ENCODE measurements at regions not wholly inside any gene's neighbourhood (a gene's known extent, or its start where the extent isn't known, plus 50 kb on each side); places are given as distances from the start of the nearest gene placed in this dataset.

DNA sequence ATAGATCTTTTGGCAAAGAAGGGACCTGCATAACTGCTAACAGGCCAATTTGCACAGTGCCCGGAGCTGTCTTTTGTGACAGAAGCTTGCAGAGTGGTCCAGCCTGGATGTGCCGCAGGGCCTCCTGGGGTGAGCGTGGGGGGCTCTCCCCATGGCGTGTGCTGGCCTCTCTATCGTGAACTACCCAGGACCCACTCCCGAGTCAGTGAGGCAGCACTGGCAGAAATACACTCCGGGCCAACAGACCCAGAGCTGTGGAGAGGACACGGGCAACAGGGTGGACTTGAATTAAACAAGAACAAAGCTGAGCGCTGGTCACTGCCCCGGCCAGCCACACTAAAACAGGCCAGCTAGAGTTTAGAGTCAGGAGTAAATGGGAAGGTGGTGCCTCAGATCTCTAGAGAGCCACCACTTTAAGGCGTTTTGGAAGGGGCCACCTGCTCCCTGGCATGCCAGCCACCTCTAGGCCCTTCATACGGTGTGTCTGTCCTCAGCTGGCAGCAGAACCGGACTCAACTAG, 152.1 kb downstream of the KLF13 start:
- Histone ChIP-seq H3K36me3 (no peaks in the 10 kb centered on the region), H3K9me3 (no peaks in the 10 kb centered on the region), H3K27me3 (no peaks in the 10 kb centered on the region), H3K4me3 (no peak overlapping the region)
- no peak for DNase-seq

DNA sequence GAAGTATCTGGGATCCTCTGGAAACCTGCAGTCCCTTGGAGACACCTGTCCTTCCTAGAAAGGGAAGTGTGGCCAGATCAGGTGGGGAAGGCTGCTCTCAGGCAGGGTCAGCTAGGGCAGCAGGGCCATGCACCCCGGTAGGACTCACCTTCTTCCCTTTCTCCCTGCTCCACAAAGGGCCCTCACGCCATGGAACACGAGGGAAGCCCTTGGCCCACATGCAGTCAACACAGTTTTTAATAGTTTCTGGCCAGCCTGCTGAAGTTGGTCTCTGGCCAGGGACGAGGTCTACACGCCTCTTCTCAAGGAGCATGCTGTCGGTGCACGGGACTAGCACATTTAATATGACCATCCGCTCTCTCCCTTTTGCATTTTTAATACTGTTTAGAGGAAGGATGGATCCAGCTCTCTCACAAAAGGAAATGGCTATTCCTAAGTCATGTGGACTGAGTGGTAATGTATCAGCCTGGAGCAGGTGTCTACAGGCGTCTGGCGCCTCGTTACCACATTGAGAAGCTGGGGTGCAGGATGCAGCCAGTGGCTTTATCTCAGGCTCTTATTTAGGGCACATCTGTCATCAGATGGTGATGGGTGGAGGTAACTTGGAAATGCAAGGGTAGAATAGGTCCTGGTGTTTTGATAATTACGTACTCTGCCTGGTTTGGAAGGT, 153.9 kb downstream of the KLF13 start:
- DNase-seq: no peak
- Histone ChIP-seq H3K27me3 (no peaks in the 10 kb centered on the region), H3K9me3 (no peaks in the 10 kb centered on the region), H3K36me3 (no peaks in the 10 kb centered on the region), H3K4me3 (no peak overlapping the region)

DNA sequence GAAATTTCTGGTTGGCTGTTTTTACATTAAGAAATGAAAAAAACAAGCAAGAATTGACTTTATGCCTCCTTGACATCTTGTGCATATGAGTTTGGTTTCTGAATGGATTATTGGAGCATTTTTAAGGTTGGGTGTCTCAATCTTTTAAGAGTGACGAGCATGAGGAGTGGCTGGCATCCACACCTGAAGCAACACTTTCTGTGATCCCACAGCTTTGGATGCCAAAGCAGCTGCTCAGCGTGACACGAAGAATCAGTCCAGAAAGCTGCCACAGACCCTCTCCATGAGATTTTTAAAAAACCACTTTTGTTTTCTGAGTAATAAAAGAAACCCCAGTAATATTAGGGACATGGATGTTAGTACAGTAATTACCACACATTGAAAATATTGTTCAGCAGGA, 154.5 kb downstream of the KLF13 start:
- Histone ChIP-seq H3K9me3 (no peaks in the 10 kb centered on the region), H3K36me3 (no peaks in the 10 kb centered on the region), H3K27me3 (no peaks in the 10 kb centered on the region), H3K4me3 (no peak overlapping the region)
- no peak for DNase-seq

DNA sequence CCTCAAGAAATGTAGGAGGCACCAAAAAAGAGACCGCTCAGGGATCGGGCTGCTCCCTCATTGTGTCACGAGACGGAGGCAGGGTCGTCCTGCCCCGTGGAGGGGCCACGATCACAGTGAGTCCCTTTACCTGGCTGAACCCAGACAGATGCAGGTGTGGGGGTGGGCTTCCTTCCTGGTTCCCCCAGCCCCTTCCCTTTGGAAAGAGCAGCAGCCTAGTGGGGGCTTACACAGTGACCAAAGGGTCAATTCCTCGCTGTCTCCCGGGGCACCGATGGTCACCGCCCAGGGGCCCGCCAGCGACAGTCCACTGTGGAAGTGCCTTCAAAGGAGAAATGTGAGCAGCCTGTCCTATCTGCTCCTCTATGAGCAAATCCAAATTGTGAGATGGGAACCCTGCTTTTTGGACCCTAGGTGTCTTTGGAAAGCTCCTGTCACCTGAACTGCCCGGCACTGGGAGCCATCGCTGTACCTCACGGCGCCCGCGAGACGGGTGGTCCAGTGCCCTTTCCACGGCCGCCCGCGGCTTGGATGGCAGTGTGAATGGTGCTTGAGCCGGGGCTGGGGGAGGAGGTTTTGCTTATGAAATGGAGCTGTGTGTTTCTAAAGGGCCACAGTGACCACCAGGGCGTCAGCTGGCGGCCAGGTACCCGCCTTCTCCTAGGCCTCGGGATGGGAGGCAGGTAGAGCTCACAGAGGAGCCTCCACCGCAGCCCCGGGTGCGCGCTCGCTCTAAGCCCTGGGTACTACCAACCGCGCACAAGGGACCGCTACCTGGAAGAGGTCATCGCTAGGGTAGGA, 155.7 kb downstream of the KLF13 start:
- no peak overlapping the region for H3K4me3 ChIP-seq
- H3K9me3 ChIP-seq: no peaks in the 10 kb centered on the region
- no peaks in the 10 kb centered on the region for H3K27me3 ChIP-seq
- H3K36me3 ChIP-seq: no peaks in the 10 kb centered on the region
- DNase-seq: no peak

DNA sequence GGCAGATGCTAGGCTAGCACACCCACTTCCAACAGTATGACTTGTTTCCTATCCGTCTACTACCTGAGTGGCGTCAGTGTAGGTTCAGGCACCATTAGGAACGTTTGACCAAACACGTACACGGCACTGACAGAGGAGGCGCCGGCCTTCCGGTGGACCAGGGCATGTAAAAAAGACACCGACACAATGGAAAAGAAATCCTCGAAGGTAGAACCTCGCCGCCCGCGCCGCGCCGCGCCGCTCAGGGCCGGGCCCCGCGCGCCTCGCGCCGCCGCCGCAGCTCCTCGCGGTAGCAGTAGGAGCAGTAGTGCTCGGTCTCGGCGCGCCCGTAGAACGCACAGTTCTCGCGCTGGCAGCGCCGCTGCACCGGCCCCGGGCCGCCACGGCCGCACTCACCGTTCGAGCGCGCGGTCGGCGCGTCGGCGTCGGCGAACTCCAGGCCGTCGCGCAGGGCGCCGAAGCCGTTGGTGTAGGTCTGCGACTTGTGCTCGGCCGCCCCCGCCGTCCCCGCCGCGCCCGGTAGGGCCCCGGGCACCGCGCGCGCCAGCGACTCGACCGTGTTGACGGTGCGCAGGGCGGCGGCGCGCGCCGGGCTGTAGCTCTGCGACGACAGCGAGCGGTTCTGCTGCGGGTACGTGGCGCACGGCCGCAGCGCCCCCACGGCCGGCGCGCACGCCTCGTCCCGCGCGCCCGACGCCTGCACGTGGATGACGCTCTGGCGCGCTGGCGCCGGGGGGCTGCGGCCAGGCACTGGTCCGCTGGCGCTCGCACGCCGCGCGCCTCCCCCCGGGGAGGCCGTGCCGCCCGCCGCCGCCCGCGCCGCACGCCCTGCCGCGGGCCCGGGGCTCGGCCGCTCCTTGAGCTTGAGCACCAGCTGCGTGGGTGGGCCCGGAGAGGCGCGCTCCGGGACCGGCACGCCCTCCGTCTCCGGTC, 156.7 kb downstream of the KLF13 start:
- no peaks in the 10 kb centered on the region for H3K9me3 ChIP-seq
- H3K27me3 ChIP-seq: no peaks in the 10 kb centered on the region
- no peak for DNase-seq
- no peaks in the 10 kb centered on the region for H3K36me3 ChIP-seq
- no peak overlapping the region for H3K4me3 ChIP-seq

DNA sequence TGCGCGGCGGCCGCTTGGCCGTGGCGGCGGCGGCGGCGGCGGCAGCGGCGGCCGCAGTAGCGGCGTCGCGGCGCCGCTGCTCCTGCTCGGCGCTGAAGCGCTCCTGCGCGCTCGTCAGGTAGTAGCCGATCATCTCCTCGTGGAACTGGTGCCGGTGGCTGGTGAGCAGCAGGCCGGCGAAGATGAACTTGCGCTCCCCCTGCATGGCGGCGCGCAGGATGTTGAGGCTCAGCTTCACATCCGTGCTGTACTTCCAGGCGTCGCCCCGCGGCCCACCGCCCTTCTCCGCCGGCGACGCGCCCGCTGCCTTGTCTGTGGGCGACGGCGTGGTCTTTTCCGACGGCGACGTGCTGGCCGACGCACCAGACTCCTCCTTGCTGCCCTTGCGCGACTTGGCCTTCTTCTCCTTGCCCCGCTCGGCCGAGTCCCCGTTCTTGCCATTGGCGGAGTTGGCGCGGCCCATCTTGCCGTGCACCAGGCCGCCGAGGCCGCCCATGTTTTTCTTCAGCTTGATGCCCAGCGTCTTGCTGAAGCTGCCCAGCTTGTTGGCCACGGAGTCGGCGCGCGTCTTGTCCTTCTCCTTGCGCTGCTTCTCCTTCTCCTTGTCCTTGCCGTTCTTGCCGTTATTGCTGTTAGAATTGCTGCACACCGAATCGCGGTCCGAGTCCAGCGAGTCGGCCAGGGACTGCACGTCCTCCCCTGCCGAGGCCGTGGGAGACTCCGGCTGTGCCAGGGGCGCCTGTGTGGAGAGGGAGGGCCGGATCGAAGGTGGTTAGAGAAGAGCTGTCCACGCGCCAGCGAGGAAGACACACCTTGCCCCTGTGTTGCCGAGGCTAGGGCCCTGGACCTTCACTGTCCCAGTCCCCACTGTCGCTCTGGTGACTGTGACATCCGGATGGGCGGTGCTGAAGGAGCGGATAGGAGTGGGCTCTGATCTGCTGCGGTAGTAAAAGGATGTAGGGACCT, 157.6 kb downstream of the KLF13 start:
- Histone ChIP-seq H3K36me3 (no peaks in the 10 kb centered on the region), H3K9me3 (no peaks in the 10 kb centered on the region), H3K27me3 (no peaks in the 10 kb centered on the region), H3K4me3 (no peak overlapping the region)
- DNase-seq: no peak

DNA sequence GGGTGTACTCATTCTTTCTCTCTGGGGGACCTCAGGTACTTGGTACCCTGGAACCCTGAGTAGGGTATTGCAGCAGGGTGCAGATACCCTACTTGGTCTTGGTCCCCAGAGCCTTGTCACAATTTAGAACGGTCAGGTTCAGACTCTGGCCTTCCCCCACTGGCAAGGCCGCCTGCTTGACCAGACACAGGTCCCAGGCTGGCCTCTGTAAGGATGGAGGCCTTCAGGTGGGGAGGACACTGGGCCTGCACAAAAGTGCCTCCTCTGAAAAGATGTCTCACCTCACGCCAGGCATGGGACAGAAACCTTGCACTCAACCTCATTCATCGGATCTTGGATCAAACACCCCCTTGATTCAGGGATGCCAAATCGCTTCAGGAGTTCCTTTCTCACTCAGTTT, 158.4 kb downstream of the KLF13 start:
- no peaks in the 10 kb centered on the region for H3K36me3 ChIP-seq
- H3K9me3 ChIP-seq: no peaks in the 10 kb centered on the region
- no peaks in the 10 kb centered on the region for H3K27me3 ChIP-seq
- no peak overlapping the region for H3K4me3 ChIP-seq
- DNase-seq: no peak

DNA sequence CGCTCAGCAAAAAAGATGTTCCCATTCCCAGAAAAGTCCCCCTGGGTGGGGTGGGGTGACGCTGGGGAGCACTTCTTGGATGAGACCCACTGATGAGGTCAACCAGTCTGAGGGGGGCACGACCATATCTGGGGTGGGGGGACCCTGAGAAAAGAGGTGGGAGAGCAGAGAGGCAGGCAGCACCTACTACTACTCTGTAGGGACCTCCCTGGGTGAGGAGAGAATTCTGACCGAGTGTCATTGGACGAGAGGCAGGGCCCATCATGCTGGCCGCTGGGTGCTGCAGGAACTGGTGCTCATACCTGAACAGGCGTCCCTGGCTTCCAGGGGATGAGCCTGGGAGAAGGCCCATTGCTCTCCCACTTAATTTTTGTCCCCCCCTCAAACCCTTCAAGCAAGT, 158.8 kb downstream of the KLF13 start:
- no peaks in the 10 kb centered on the region for H3K27me3 ChIP-seq
- H3K4me3 ChIP-seq: no peak overlapping the region
- no peak for DNase-seq
- no peaks in the 10 kb centered on the region; the same call in 1 of the 2 replicates for H3K9me3 ChIP-seq
- no peaks in the 10 kb centered on the region for H3K36me3 ChIP-seq

DNA sequence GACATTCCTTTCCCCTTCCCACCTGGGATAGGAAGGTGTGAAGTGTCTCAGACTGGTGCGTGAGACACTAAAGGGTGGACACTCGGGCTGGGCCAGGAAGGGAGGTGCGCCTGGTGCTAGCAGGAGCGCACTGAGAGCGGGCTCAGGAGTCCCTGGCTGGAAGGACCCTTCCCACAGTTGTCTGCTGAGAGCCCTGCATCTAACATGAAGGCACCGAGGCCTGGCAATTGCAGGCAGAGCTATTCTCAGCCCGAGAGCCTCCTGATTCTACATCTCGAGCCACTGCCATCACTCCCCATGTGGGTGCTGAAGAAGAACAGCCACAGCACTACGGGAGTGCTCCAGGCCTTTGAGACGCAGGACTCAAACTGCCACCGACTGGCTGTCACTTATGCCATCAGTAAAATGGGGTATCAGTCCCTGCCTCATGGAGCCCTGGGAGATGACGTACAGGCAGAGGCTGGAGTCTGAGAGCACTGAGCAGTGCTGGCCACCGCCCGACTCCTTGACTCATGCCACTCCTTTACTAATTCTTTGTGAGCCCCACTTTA, 159.4 kb downstream of the KLF13 start:
- no peaks in the 10 kb centered on the region for H3K27me3 ChIP-seq
- no peak overlapping the region for H3K4me3 ChIP-seq
- no peak for DNase-seq
- H3K36me3 ChIP-seq: no peaks in the 10 kb centered on the region
- H3K9me3 ChIP-seq: no peaks in the 10 kb centered on the region; the same call in 1 of the 2 replicates

DNA sequence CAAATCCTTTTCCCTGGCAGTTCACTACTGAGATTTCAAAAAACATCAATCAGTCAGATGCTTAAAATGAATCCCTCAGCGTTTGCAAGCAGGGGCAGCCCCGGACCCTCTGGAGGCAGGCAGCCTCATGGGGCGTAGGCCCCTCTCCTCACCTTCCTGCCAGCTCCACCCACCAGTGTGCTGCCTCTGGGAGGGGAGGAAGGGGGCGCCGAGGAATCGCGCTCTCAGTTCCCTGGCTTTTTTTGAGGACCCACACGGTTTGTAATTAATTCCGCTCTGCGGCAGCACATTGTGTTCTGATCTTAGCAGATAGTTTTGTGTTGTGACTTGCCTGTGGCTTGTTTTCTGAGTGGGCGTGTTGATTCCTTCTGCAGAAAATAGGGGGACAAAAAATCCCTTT, 159.9 kb downstream of the KLF13 start:
- H3K36me3 ChIP-seq: no peaks in the 10 kb centered on the region
- DNase-seq: no peak

DNA sequence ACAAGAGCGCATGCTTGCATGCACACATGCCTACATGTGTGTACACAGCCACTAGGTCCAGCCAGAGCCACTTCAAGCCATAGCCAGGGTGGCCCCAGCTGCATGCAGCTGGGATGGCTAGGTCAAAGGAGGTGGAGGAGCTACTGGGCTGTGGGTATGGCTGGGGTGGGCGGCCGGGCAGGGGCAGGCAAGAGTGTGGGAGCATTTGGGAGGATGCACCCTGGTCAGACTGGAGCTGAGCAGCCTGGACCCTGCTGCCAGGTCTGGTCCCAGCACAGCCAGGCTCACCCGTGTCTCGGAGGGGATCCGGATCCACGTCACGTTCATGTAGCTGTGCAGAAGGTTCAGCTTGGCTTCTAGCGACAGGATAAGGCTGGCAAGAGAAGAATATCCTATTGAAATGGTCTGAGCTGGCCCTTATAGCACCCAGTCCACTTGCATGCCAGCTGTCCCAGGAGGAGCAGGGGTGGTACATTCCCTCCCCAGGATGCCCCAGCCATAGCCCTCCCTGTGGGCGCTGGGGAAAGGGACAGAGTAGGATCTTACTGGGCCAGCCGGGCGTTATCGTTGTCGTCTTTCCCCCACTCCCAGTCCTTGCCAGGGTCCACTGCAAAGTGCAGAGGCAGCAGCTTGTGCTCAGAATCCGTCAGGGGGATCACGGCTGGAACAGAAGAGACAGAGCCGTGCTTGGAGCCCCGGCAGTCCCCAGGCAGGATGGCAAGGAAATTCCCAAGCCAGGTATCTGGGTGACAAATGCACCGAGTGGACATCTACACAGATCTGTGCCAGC, 160.5 kb downstream of the KLF13 start:
- DNase-seq: no peak
- Histone ChIP-seq H3K4me3 (no peak overlapping the region), H3K36me3 (no peaks in the 10 kb centered on the region), H3K9me3 (peaks cover 10% of the 10 kb centered on the region), H3K27me3 (no peaks in the 10 kb centered on the region)

More for the DNA sequence above, 159.9 kb downstream of the KLF13 start:
- H3K27me3 ChIP-seq: no peaks in the 10 kb centered on the region
- peaks cover 4% of the 10 kb centered on the region for H3K9me3 ChIP-seq
- no peak overlapping the region for H3K4me3 ChIP-seq

DNA sequence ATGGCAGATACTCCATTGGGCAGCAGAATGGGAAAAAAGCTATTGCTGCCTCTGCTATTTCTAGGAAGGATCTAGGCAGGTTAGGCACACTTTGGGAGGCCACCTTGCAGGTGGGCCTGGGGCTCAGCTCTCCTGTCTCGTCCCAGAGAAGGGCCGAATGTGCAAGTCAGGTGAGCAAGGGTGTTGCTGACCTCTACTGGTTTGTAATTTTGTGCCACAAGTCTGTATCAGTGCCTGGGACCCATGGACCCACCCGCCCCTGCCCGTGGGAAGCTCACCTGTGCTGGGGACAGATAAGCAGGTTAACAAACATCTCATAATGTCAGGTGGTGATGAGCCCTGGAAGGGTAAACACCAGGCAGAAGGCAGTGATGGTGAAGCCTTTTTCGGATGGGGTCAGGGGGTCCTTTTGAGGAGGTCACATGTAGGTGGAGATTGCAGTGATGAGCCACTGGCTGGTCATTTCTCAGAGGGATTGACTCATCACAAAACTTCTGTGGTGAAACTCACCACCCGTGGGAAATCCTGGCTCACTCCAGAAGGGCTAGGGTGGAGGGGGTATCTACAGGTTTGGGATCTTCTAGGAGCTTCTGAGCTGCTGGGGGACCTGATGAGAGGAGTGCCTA, 161.3 kb downstream of the KLF13 start:
- Histone ChIP-seq H3K9me3 (peaks cover 10% of the 10 kb centered on the region), H3K27me3 (no peaks in the 10 kb centered on the region), H3K36me3 (no peaks in the 10 kb centered on the region), H3K4me3 (no peak overlapping the region)
- DNase-seq: peak; percentile 25

DNA sequence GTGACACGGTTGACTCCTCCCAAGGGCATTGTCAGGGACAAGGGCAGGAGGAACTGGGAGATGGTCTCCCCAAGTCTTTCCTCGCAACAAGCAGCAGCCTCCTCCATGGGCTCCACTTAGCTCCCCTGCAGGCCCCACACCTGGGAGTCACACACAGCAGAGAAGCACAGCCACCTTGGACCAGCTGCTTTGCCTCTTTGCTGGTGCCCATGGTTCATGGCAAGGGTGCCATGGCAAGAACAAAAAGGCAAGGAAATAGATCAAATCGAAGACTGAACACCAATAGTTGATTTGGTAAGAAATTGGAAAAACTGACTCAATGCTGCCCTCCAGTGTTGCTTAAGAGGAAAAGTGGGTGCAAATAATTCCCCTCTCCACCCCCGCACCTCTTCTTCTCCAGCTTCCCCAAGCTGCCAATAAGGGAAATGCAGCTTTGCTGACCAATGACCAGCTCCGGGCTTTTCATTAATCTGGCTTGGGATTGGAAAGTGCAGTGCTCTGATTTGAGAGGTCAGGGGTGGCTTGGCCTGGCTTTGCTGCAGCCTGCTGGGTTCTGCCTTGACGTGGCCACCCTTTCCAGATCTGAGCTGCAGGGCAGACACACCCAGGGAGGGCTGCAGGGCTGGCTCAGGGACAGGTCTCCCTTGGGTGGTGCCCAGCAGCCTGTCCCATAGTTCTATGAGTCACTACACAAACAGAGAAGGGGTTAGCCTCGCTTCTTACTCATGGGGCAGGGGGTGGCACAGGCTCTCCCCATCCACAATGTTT, 162.0 kb downstream of the KLF13 start:
- Histone ChIP-seq H3K36me3 (no peaks in the 10 kb centered on the region), H3K9me3 (peaks cover 14% of the 10 kb centered on the region), H3K27me3 (no peaks in the 10 kb centered on the region), H3K4me3 (no peak overlapping the region)
- peak; percentile 95 for DNase-seq

DNA sequence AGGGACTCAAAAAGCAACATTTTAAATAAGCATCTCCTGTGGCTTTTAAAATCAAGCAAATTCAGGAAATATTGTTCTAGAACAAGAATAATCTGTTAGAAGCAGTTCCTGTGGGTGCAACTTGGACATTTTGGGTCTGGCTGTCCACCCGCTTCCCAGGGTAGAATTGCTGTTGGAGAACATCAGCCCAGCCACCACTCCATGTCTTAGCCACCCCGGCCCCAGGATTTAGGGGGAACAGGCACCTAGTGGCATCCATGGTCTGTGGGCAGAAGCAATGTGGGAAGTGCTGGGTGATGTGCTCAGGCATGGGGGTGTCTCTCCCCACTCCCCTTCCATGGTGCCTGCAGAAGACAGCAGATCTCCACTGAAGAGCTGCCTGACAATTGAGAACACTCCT, 162.6 kb downstream of the KLF13 start:
- no peaks in the 10 kb centered on the region for H3K27me3 ChIP-seq
- no peak for DNase-seq
- no peak overlapping the region for H3K4me3 ChIP-seq
- no peaks in the 10 kb centered on the region for H3K36me3 ChIP-seq
- H3K9me3 ChIP-seq: peaks cover 14% of the 10 kb centered on the region
